HEK293T (cell line): ENCODE measurements at regions not wholly inside any gene's neighbourhood (a gene's known extent, or its start where the extent isn't known, plus 50 kb on each side); places are given as distances from the start of the nearest gene placed in this dataset.

Source experiments
- ARNT ChIP-seq: fragments of 450-650 bp; IDR thresholded peaks from 2 replicates; pipeline ENCODE4 v1.6.1; 2017; ENCODE audit warnings: mild to moderate bottlenecking
- BHLHE40 ChIP-seq: fragments of 450-650 bp; IDR thresholded peaks from 2 replicates; pipeline ENCODE4 v1.6.1; 2016; ENCODE audit warnings: mild to moderate bottlenecking, moderate library complexity, borderline replicate concordance
- ELF4 ChIP-seq: fragments of 450-650 bp; IDR thresholded peaks from 2 replicates; pipeline ENCODE4 v1.6.1; 2017; ENCODE audit warnings: antibody characterized with exemption
- FOXA1 ChIP-seq: fragments of 450-650 bp; IDR thresholded peaks from 2 replicates; pipeline ENCODE4 v1.6.1; 2016; ENCODE audit warnings: mild to moderate bottlenecking
- FOXK2 ChIP-seq: fragments of 450-650 bp; IDR thresholded peaks from 2 replicates; pipeline ENCODE4 v1.6.1; 2016; ENCODE audit warnings: mild to moderate bottlenecking
- FOXM1 ChIP-seq: fragments of 450-650 bp; IDR thresholded peaks from 2 replicates; pipeline ENCODE4 v1.6.1; 2017; ENCODE audit warnings: mild to moderate bottlenecking, borderline replicate concordance
- L3MBTL2 ChIP-seq: fragments of 450-650 bp; conservative IDR thresholded peaks from 2 replicates; pipeline ENCODE4 v1.6.1; 2016; ENCODE audit warnings: mild to moderate bottlenecking
- NFRKB ChIP-seq: fragments of 450-650 bp; IDR thresholded peaks from 2 replicates; pipeline ENCODE4 v1.6.1; 2016; ENCODE audit warnings: mild to moderate bottlenecking, moderate library complexity
- SP1 ChIP-seq: fragments of 450-650 bp; IDR thresholded peaks from 2 replicates; pipeline ENCODE4 v1.6.1; 2017
- SUZ12 ChIP-seq: fragments of 450-650 bp; IDR thresholded peaks from 2 replicates; pipeline ENCODE4 v1.6.1; 2016; ENCODE audit warnings: mild to moderate bottlenecking
- TARDBP ChIP-seq: fragments of 450-650 bp; IDR thresholded peaks from 2 replicates; pipeline ENCODE4 v1.6.1; 2016
- ZNF384 ChIP-seq: fragments of 450-650 bp; IDR thresholded peaks from 2 replicates; pipeline ENCODE4 v1.6.1; 2016
- TF ChIP-seq, protein P1 (sequence below): fragments of 450-650 bp; IDR thresholded peaks from 2 replicates; pipeline ENCODE4 v1.6.1; 2016

- TF ChIP-seq FOXM1, result no peak
- TF ChIP-seq FOXA1, result no peak
- TF ChIP-seq BHLHE40, result no peak
- no peak for TF ChIP-seq NFRKB
- TF ChIP-seq TARDBP, result no peak
- no peak for TF ChIP-seq SUZ12
- TF ChIP-seq SP1, result no peak
- no peak for TF ChIP-seq ELF4
- TF ChIP-seq, protein P1, sequence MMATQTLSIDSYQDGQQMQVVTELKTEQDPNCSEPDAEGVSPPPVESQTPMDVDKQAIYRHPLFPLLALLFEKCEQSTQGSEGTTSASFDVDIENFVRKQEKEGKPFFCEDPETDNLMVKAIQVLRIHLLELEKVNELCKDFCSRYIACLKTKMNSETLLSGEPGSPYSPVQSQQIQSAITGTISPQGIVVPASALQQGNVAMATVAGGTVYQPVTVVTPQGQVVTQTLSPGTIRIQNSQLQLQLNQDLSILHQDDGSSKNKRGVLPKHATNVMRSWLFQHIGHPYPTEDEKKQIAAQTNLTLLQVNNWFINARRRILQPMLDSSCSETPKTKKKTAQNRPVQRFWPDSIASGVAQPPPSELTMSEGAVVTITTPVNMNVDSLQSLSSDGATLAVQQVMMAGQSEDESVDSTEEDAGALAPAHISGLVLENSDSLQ, result no peak
- no peak for TF ChIP-seq ARNT
- TF ChIP-seq FOXK2, result no peak
- TF ChIP-seq ZNF384, result no peak
- TF ChIP-seq L3MBTL2, result no peak
Observed at GRCh38 chr4:185998791-185999190, 70.2 kb upstream of the TLR3 start.
